ENCODE measurements at regions not wholly inside any gene's neighbourhood (a gene's known extent, or its start where the extent isn't known, plus 50 kb on each side); places are given as distances from the start of the nearest gene placed in this dataset.

- no peak overlapping the region for H3K4me3 ChIP-seq
- no peaks in the 10 kb centered on the region for H3K27me3 ChIP-seq
- no peaks in the 10 kb centered on the region for H3K36me3 ChIP-seq
- H3K4me1 ChIP-seq: no peaks in the 10 kb centered on the region
- 84 to 88% methylated on average over 7 of the region's 7 CpGs for WGBS, 2 donors
- H3K9me3 ChIP-seq: peaks cover 0 to 14% (median 0%) of the 10 kb centered on the region in 4 donors
- DNase-seq (ENCODE audit: low spot score in 2 of 2): no peak
- no peak overlapping the region for H3K27ac ChIP-seq
- no peak for TF ChIP-seq CTCF (IDR thresholded peaks at IDR 0.05)
- no peak for TF ChIP-seq EP300 (IDR thresholded peaks at IDR 0.05)
- TF ChIP-seq POLR2A (IDR thresholded peaks at IDR 0.05): no peak
Measured at GRCh38 chr2:204415406-204416181, 129.7 kb upstream of the PARD3B start.

GRCh38 chr2:204416236-204416635, 129.0 kb upstream of the PARD3B start:
- no peak overlapping the region for H3K27ac ChIP-seq
- H3K4me1 ChIP-seq: no peaks in the 10 kb centered on the region
- no peak for TF ChIP-seq POLR2A (IDR thresholded peaks at IDR 0.05)
- no peak for TF ChIP-seq CTCF (IDR thresholded peaks at IDR 0.05)
- no peak for TF ChIP-seq EP300 (IDR thresholded peaks at IDR 0.05)
- no peak for DNase-seq (ENCODE audit: low spot score in 2 of 2)
- 48 to 58% methylated on average over 5 of the region's 5 CpGs for WGBS, 2 donors
- no peaks in the 10 kb centered on the region for H3K27me3 ChIP-seq
- H3K4me3 ChIP-seq: no peak overlapping the region
- no peaks in the 10 kb centered on the region for H3K36me3 ChIP-seq
- peaks cover 0 to 14% (median 0%) of the 10 kb centered on the region in 4 donors for H3K9me3 ChIP-seq

- DNase-seq (ENCODE audit: low spot score in 2 of 2): no peak
- TF ChIP-seq CTCF (IDR thresholded peaks at IDR 0.05) (no peak), EP300 (IDR thresholded peaks at IDR 0.05) (no peak), POLR2A (IDR thresholded peaks at IDR 0.05) (no peak)
- Histone ChIP-seq H3K36me3 (no peaks in the 10 kb centered on the region), H3K4me3 (no peak overlapping the region), H3K4me1 (no peaks in the 10 kb centered on the region), H3K9me3 (peaks cover 0 to 14% (median 0%) of the 10 kb centered on the region in 4 donors), H3K27me3 (no peaks in the 10 kb centered on the region), H3K27ac (no peak overlapping the region)
- 86 to 97% methylated on average over 1 of the region's 1 CpG for WGBS, 2 donors
Measured at GRCh38 chr2:204425821-204426220, 119.5 kb upstream of the PARD3B start.

- no peak for TF ChIP-seq EP300 (IDR thresholded peaks at IDR 0.05)
- TF ChIP-seq CTCF (IDR thresholded peaks at IDR 0.05): no peak
- no peak for TF ChIP-seq POLR2A (IDR thresholded peaks at IDR 0.05)
- no peaks in the 10 kb centered on the region for H3K36me3 ChIP-seq
- H3K4me1 ChIP-seq: no peaks in the 10 kb centered on the region
Measured at GRCh38 chr2:204428675-204429074, 116.6 kb upstream of the PARD3B start.

GRCh38 chr2:204431529-204431928, 113.7 kb upstream of the PARD3B start:
- WGBS, 2 donors: 93 to 96% methylated on average over 1 of the region's 1 CpG
- H3K27ac ChIP-seq: no peak overlapping the region
- no peak for TF ChIP-seq POLR2A (IDR thresholded peaks at IDR 0.05)
- no peak for TF ChIP-seq CTCF (IDR thresholded peaks at IDR 0.05)
- no peak for TF ChIP-seq EP300 (IDR thresholded peaks at IDR 0.05)
- H3K9me3 ChIP-seq: peaks cover 0 to 26% (median 7%) of the 10 kb centered on the region in 4 donors
- no peaks in the 10 kb centered on the region for H3K4me1 ChIP-seq
- no peaks in the 10 kb centered on the region for H3K27me3 ChIP-seq
- H3K4me3 ChIP-seq: no peak overlapping the region
- DNase-seq (ENCODE audit: low spot score in 2 of 2): no peak
- no peaks in the 10 kb centered on the region for H3K36me3 ChIP-seq

More at GRCh38 chr2:204428675-204429074, 116.6 kb upstream of the PARD3B start:
- Histone ChIP-seq H3K4me3 (no peak overlapping the region), H3K27ac (no peak overlapping the region), H3K27me3 (no peaks in the 10 kb centered on the region), H3K9me3 (peaks cover 0 to 28% (median 7%) of the 10 kb centered on the region in 4 donors)
- no peak for DNase-seq (ENCODE audit: low spot score in 2 of 2)
